ENCODE measurements at regions not wholly inside any gene's neighbourhood (a gene's known extent, or its start where the extent isn't known, plus 50 kb on each side); places are given as distances from the start of the nearest gene placed in this dataset.

DNA sequence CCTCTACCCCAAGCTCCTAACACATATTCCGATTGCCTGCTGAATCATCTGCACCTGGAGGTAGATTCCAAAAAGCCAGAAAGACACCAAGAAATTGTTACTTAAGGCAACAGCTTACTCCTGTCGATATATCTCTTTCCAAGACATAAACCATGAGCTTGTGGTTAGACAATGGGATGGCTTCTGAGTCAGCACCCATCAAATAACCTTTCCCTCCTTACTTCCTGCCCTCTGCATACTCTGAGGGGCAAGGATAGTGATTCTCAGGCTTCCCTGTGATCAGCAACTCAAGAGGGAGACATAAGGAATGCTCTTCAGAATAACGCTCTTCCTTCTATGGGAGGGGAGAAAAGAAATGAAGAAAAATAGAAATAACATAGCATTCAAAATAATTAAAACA lies 70.9 kb downstream of the TMEM215 start:
- POLR2A ChIA-PET, result no interaction called here
- no peak for ATAC-seq (ENCODE audit: low read depth)
- intact Hi-C loops (cut with micrococcal nuclease), result no loop called here
- no peaks in the 10 kb centered on the region for H3K4me1 Mint-ChIP-seq
- TF ChIP-seq, protein P1, sequence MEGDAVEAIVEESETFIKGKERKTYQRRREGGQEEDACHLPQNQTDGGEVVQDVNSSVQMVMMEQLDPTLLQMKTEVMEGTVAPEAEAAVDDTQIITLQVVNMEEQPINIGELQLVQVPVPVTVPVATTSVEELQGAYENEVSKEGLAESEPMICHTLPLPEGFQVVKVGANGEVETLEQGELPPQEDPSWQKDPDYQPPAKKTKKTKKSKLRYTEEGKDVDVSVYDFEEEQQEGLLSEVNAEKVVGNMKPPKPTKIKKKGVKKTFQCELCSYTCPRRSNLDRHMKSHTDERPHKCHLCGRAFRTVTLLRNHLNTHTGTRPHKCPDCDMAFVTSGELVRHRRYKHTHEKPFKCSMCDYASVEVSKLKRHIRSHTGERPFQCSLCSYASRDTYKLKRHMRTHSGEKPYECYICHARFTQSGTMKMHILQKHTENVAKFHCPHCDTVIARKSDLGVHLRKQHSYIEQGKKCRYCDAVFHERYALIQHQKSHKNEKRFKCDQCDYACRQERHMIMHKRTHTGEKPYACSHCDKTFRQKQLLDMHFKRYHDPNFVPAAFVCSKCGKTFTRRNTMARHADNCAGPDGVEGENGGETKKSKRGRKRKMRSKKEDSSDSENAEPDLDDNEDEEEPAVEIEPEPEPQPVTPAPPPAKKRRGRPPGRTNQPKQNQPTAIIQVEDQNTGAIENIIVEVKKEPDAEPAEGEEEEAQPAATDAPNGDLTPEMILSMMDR (IDR thresholded peaks at IDR 0.05), result no peak
- no peak for DNase-seq
- H3K4me3 Mint-ChIP-seq, result no peak overlapping the region
- CTCF ChIA-PET, result no interaction called here
- peaks cover 5% of the 10 kb centered on the region for H3K27me3 Mint-ChIP-seq
- no peak overlapping the region for H3K27ac Mint-ChIP-seq
- no peaks in the 10 kb centered on the region for H3K36me3 Mint-ChIP-seq (ENCODE audit: low read depth)
- H3K9me3 Mint-ChIP-seq, result no peaks in the 10 kb centered on the region

DNA sequence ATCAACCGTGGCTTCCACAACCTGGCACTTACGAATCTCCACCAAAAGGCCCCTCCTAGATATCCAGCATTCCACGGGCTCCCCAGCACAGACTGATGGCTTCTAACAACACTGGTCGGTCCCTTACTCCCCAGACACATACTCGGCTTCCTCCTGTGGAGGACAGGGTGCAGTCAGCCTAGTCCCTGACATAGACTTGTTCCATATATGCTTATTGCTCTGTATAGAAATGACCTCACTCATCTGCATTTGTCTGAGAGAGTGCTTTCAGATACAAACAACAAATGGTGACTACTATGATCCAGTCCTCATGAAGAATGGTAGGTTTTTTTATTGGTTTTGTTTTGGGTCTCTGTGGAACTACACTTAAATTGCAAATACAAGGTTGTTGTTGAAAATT lies 72.4 kb downstream of the TMEM215 start:
- no peak overlapping the region for H3K27ac Mint-ChIP-seq
- ChIA-PET POLR2A (no interaction called here), CTCF (no interaction called here)
- H3K27me3 Mint-ChIP-seq, result peaks cover 6% of the 10 kb centered on the region
- intact Hi-C loops (cut with micrococcal nuclease), result no loop called here
- no peak for DNase-seq
- no peaks in the 10 kb centered on the region for H3K4me1 Mint-ChIP-seq
- H3K36me3 Mint-ChIP-seq (ENCODE audit: low read depth), result no peaks in the 10 kb centered on the region
- TF ChIP-seq, protein P1 (IDR thresholded peaks at IDR 0.05), result no peak
- no peak for ATAC-seq (ENCODE audit: low read depth)
- no peaks in the 10 kb centered on the region for H3K9me3 Mint-ChIP-seq
- H3K4me3 Mint-ChIP-seq, result no peak overlapping the region

- POLR2A ChIA-PET, result no interaction called here
- peaks cover 8% of the 10 kb centered on the region for H3K27me3 Mint-ChIP-seq
Observed at GRCh38 chr9:32863291-32863690, 80.0 kb downstream of the TMEM215 start.

DNA sequence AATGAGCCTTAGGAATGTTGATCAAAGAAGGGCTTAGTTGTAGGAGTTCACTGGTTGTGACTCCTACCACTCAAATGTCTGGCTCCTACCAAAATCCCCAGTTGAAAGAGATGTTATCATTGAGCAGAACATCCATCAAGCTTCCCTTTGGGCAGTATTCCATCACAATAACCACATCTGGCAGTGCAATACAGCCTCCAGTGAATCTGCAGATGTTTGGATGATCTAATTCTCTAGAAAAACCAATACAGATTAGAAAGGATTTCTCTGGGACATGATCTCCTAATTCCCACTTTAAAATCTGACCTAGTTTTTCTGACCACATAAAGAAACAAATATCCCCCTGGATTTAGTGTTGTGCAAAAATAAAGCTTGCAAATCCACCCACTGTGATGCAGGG lies 81.6 kb downstream of the TMEM215 start:
- Mint-ChIP-seq H3K27me3 (peaks cover 5% of the 10 kb centered on the region), H3K27ac (no peak overlapping the region), H3K9me3 (no peaks in the 10 kb centered on the region), H3K4me3 (no peak overlapping the region), H3K36me3 (ENCODE audit: low read depth) (no peaks in the 10 kb centered on the region), H3K4me1 (no peaks in the 10 kb centered on the region)
- no peak for ATAC-seq (ENCODE audit: low read depth)
- TF ChIP-seq, protein P1 (IDR thresholded peaks at IDR 0.05), result no peak
- DNase-seq, result no peak
- intact Hi-C loops (cut with micrococcal nuclease), result no loop called here
- ChIA-PET CTCF (no interaction called here), POLR2A (no interaction called here)

More at GRCh38 chr9:32863291-32863690, 80.0 kb downstream of the TMEM215 start:
- DNase-seq, result no peak
- Mint-ChIP-seq H3K9me3 (no peaks in the 10 kb centered on the region), H3K36me3 (ENCODE audit: low read depth) (no peaks in the 10 kb centered on the region), H3K4me3 (no peak overlapping the region), H3K4me1 (no peaks in the 10 kb centered on the region), H3K27ac (no peak overlapping the region)
- intact Hi-C loops (cut with micrococcal nuclease), result no loop called here
- TF ChIP-seq, protein P1 (IDR thresholded peaks at IDR 0.05), result no peak
- ATAC-seq (ENCODE audit: low read depth), result no peak
- CTCF ChIA-PET, result no interaction called here

GRCh38 chr9:32866273-32866672 lies 82.9 kb downstream of the TMEM215 start:
- H3K4me3 Mint-ChIP-seq, result no peak overlapping the region
- DNase-seq (no peak), ATAC-seq (ENCODE audit: low read depth) (no peak)
- H3K9me3 Mint-ChIP-seq, result no peaks in the 10 kb centered on the region
- TF ChIP-seq, protein P1 (IDR thresholded peaks at IDR 0.05), result no peak
- POLR2A ChIA-PET, result no interaction called here
- no peaks in the 10 kb centered on the region for H3K36me3 Mint-ChIP-seq (ENCODE audit: low read depth)
- no peak overlapping the region for H3K27ac Mint-ChIP-seq
- intact Hi-C loops (cut with micrococcal nuclease), result no loop called here
- H3K27me3 Mint-ChIP-seq, result peaks cover 4% of the 10 kb centered on the region
- CTCF ChIA-PET, result no interaction called here
- H3K4me1 Mint-ChIP-seq, result no peaks in the 10 kb centered on the region

All from activated B cell treated with CpG ODN at 0.5 μM for 24 hours (primary cell).